WTC11 (cell line): ENCODE measurements at regions not wholly inside any gene's neighbourhood (a gene's known extent, or its start where the extent isn't known, plus 50 kb on each side); places are given as distances from the start of the nearest gene placed in this dataset.
A peak's percentile ranks its signal among the peaks of the same experiment; 100 is the strongest.

Experiments used
- ATAC-seq: fragments of 200-7000 bp; cut with Tn5 transposase; 2 replicates; pipeline ENCODE4 v1.10.0; 2021; ENCODE audit warnings: mild to moderate bottlenecking, moderate library complexity
- CTCF ChIA-PET: fragments of 300-600 bp; sonication (Branson Sonifier 250); formaldehyde crosslinking; loops from one replicate; lab custom pipeline; 2021; ENCODE audit warnings: antibody characterized with exemption; lab: Charles Lee
- POLR2A ChIA-PET: fragments of 350-600 bp; sonication (Branson Sonifier 250); formaldehyde crosslinking; loops from one replicate; lab custom pipeline; 2021; ENCODE audit warnings: antibody characterized with exemption; lab: Charles Lee
- DNase-seq: peaks from one replicate; pipeline ENCODE4 v3.0.0; 2021; ENCODE audit warnings: low spot score
- H3K27ac Mint-ChIP-seq: 2 replicates; pipeline ENCODE4 v1.8.0; 2021; ENCODE audit warnings: mixed read lengths
- H3K27me3 Mint-ChIP-seq: 2 replicates; pipeline ENCODE4 v1.8.0; 2021; ENCODE audit warnings: low read depth, mild to moderate bottlenecking, moderate library complexity, mixed read lengths
- H3K36me3 Mint-ChIP-seq: 2 replicates; pipeline ENCODE4 v1.8.0; 2021; ENCODE audit warnings: mixed read lengths
- H3K4me1 Mint-ChIP-seq: 2 replicates; pipeline ENCODE4 v1.8.0; 2022; ENCODE audit warnings: mixed read lengths
- H3K4me3 Mint-ChIP-seq: 2 replicates; pipeline ENCODE4 v1.8.0; 2021; ENCODE audit warnings: mild to moderate bottlenecking, moderate library complexity, mixed read lengths
- H3K9me3 Mint-ChIP-seq: 2 replicates; pipeline ENCODE4 v1.8.0; 2021; ENCODE audit warnings: mixed read lengths
- CBFB ChIP-seq: sonication (generic); formaldehyde crosslinking; IDR thresholded peaks from 2 replicates; pipeline ENCODE4 v1.8.1; 2022; ENCODE audit warnings: mild to moderate bottlenecking, low read depth, missing genetic modification reagents
- ESRRA ChIP-seq: sonication (generic); formaldehyde crosslinking; IDR thresholded peaks from 2 replicates; pipeline ENCODE4 v1.8.1; 2022; ENCODE audit warnings: mild to moderate bottlenecking, missing genetic modification reagents, borderline replicate concordance
- ETV6 ChIP-seq: sonication (generic); formaldehyde crosslinking; IDR thresholded peaks from 2 replicates; pipeline ENCODE4 v1.8.1; 2022; ENCODE audit warnings: mild to moderate bottlenecking, missing genetic modification reagents
- FOXJ3 ChIP-seq: sonication (generic); formaldehyde crosslinking; IDR thresholded peaks from 2 replicates; pipeline ENCODE4 v1.9.0; 2021; ENCODE audit warnings: missing genetic modification reagents, mild to moderate bottlenecking, borderline replicate concordance
- GTF2I ChIP-seq: fragments of 250-450 bp; sonication (Bioruptor Pico); conservative IDR thresholded peaks from 2 replicates; pipeline ENCODE4 v1.4.0; 2021; ENCODE audit warnings: mild to moderate bottlenecking
- MXD4 ChIP-seq: fragments of 250-450 bp; sonication (Bioruptor Pico); IDR thresholded peaks from 2 replicates; pipeline ENCODE4 v1.8.0; 2021; ENCODE audit warnings: mild to moderate bottlenecking, moderate library complexity, borderline replicate concordance
- SMAD4 ChIP-seq: sonication (generic); formaldehyde crosslinking; IDR thresholded peaks from 2 replicates; pipeline ENCODE4 v1.8.0; 2022; ENCODE audit warnings: mild to moderate bottlenecking, missing genetic modification reagents
- TP53 ChIP-seq: sonication (generic); formaldehyde crosslinking; IDR thresholded peaks from 2 replicates; pipeline ENCODE4 v1.8.1; 2023; ENCODE audit warnings: mild to moderate bottlenecking, missing genetic modification reagents
- TF ChIP-seq, protein P1 (sequence below): sonication (generic); formaldehyde crosslinking; IDR thresholded peaks from 2 replicates; pipeline ENCODE4 v1.8.1; 2023; ENCODE audit warnings: mild to moderate bottlenecking, missing genetic modification reagents
- TF ChIP-seq, protein P2 (sequence below): fragments of 200-600 bp; IDR thresholded peaks from 2 replicates; pipeline ENCODE4 v1.8.0; 2022; ENCODE audit warnings: antibody characterized with exemption
- TF ChIP-seq, protein P3 (sequence below): sonication (generic); formaldehyde crosslinking; IDR thresholded peaks from 2 replicates; pipeline ENCODE4 v1.8.1; 2022; ENCODE audit warnings: low read depth, missing genetic modification reagents, borderline replicate concordance
- TF ChIP-seq, protein P4 (sequence below): sonication (generic); formaldehyde crosslinking; IDR thresholded peaks from 2 replicates; pipeline ENCODE4 v1.8.1; 2023; ENCODE audit warnings: mild to moderate bottlenecking, missing genetic modification reagents
- TF ChIP-seq, protein P5 (sequence below): fragments of 250-450 bp; sonication (Bioruptor Pico); IDR thresholded peaks from 2 replicates; pipeline ENCODE4 v1.9.0; 2021; ENCODE audit warnings: mild to moderate bottlenecking
- TF ChIP-seq, protein P6 (sequence below): sonication (generic); formaldehyde crosslinking; IDR thresholded peaks from 2 replicates; pipeline ENCODE4 v1.8.0; 2022; ENCODE audit warnings: mild to moderate bottlenecking, missing genetic modification reagents
- TF ChIP-seq, protein P7 (sequence below): sonication (generic); formaldehyde crosslinking; IDR thresholded peaks from 2 replicates; pipeline ENCODE4 v1.8.0; 2022; ENCODE audit warnings: mild to moderate bottlenecking, missing genetic modification reagents
- TF ChIP-seq, protein P8 (sequence below): fragments of 250-450 bp; sonication (Bioruptor Pico); IDR thresholded peaks from 2 replicates; pipeline ENCODE4 v1.8.0; 2021; ENCODE audit warnings: mild to moderate bottlenecking
- TF ChIP-seq, protein P9 (sequence below): sonication (generic); formaldehyde crosslinking; IDR thresholded peaks from 2 replicates; pipeline ENCODE4 v1.8.1; 2022; ENCODE audit warnings: mild to moderate bottlenecking, missing genetic modification reagents, moderate library complexity, borderline replicate concordance

DNA sequence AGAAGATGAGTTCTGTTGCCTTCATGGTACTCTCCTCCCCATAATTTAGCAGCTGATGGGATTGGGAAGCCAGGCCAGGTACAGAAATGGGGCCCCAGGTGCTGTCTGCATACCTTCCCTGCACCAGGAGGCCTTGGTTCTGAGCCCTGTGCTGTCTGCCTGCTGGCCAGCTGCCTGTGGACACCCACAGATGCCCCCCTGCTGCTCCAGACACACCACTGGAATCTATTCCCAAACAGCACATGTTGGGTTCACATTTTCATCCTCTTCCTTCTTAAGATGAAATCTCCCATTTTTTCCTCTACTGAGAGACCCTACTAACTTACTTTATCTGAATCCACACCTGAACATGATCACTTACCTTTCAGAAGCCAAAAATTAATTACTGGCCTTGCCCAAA, 152.0 kb upstream of the CCDC68 start (continued):
- TF ChIP-seq ESRRA (CRISPR knock-in tag) (no peak), TP53 (CRISPR knock-in tag) (no peak), CBFB (no peak)
- TF ChIP-seq, protein P1, sequence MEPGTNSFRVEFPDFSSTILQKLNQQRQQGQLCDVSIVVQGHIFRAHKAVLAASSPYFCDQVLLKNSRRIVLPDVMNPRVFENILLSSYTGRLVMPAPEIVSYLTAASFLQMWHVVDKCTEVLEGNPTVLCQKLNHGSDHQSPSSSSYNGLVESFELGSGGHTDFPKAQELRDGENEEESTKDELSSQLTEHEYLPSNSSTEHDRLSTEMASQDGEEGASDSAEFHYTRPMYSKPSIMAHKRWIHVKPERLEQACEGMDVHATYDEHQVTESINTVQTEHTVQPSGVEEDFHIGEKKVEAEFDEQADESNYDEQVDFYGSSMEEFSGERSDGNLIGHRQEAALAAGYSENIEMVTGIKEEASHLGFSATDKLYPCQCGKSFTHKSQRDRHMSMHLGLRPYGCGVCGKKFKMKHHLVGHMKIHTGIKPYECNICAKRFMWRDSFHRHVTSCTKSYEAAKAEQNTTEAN (CRISPR knock-in tag) = no peak
- TF ChIP-seq, protein P2, sequence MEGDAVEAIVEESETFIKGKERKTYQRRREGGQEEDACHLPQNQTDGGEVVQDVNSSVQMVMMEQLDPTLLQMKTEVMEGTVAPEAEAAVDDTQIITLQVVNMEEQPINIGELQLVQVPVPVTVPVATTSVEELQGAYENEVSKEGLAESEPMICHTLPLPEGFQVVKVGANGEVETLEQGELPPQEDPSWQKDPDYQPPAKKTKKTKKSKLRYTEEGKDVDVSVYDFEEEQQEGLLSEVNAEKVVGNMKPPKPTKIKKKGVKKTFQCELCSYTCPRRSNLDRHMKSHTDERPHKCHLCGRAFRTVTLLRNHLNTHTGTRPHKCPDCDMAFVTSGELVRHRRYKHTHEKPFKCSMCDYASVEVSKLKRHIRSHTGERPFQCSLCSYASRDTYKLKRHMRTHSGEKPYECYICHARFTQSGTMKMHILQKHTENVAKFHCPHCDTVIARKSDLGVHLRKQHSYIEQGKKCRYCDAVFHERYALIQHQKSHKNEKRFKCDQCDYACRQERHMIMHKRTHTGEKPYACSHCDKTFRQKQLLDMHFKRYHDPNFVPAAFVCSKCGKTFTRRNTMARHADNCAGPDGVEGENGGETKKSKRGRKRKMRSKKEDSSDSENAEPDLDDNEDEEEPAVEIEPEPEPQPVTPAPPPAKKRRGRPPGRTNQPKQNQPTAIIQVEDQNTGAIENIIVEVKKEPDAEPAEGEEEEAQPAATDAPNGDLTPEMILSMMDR = no peak

DNA sequence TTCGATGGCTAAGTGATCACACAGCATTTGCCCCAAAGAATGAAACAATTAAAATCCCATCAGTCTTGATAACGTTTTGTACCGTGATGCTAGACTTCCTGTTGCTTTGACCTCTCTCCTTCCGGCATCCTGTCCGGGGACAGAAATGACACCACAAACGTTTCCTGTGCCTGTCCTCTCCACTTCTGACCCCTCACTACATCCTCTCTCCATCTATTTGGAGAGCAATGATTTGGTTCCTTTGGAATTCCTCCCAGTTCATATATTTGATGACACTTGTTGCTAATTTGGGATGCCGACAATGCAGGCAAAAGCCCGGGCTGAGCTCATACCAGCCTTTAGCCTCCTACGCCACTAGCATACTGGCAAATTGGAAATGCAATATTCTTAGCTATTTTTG, 151.2 kb upstream of the CCDC68 start:
- no peak for DNase-seq
- CTCF ChIA-PET = no interaction called here
- no peaks in the 10 kb centered on the region for H3K36me3 Mint-ChIP-seq
- TF ChIP-seq GTF2I (no peak), TP53 (CRISPR knock-in tag) (no peak), SMAD4 (CRISPR knock-in tag) (no peak), ETV6 (CRISPR knock-in tag) (no peak)
- TF ChIP-seq, protein P2 = no peak
- TF ChIP-seq, protein P3, sequence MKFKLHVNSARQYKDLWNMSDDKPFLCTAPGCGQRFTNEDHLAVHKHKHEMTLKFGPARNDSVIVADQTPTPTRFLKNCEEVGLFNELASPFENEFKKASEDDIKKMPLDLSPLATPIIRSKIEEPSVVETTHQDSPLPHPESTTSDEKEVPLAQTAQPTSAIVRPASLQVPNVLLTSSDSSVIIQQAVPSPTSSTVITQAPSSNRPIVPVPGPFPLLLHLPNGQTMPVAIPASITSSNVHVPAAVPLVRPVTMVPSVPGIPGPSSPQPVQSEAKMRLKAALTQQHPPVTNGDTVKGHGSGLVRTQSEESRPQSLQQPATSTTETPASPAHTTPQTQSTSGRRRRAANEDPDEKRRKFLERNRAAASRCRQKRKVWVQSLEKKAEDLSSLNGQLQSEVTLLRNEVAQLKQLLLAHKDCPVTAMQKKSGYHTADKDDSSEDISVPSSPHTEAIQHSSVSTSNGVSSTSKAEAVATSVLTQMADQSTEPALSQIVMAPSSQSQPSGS (CRISPR knock-in tag) = no peak
- TF ChIP-seq, protein P4, sequence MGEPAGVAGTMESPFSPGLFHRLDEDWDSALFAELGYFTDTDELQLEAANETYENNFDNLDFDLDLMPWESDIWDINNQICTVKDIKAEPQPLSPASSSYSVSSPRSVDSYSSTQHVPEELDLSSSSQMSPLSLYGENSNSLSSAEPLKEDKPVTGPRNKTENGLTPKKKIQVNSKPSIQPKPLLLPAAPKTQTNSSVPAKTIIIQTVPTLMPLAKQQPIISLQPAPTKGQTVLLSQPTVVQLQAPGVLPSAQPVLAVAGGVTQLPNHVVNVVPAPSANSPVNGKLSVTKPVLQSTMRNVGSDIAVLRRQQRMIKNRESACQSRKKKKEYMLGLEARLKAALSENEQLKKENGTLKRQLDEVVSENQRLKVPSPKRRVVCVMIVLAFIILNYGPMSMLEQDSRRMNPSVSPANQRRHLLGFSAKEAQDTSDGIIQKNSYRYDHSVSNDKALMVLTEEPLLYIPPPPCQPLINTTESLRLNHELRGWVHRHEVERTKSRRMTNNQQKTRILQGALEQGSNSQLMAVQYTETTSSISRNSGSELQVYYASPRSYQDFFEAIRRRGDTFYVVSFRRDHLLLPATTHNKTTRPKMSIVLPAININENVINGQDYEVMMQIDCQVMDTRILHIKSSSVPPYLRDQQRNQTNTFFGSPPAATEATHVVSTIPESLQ (CRISPR knock-in tag) = no peak
- TF ChIP-seq, protein P5, sequence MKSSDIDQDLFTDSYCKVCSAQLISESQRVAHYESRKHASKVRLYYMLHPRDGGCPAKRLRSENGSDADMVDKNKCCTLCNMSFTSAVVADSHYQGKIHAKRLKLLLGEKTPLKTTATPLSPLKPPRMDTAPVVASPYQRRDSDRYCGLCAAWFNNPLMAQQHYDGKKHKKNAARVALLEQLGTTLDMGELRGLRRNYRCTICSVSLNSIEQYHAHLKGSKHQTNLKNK (CRISPR knock-in tag) = no peak
- TF ChIP-seq, protein P6, sequence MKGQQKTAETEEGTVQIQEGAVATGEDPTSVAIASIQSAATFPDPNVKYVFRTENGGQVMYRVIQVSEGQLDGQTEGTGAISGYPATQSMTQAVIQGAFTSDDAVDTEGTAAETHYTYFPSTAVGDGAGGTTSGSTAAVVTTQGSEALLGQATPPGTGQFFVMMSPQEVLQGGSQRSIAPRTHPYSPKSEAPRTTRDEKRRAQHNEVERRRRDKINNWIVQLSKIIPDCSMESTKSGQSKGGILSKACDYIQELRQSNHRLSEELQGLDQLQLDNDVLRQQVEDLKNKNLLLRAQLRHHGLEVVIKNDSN (CRISPR knock-in tag) = no peak
- H3K27me3 Mint-ChIP-seq = peaks cover 12% of the 10 kb centered on the region; the same call in 1 of the 2 replicates
- H3K4me1 Mint-ChIP-seq = peaks cover 17% of the 10 kb centered on the region
- H3K9me3 Mint-ChIP-seq = peaks cover 6% of the 10 kb centered on the region
- no peak overlapping the region for H3K4me3 Mint-ChIP-seq
- H3K27ac Mint-ChIP-seq = no peak overlapping the region
- POLR2A ChIA-PET = no interaction called here
- no peak for ATAC-seq

DNA sequence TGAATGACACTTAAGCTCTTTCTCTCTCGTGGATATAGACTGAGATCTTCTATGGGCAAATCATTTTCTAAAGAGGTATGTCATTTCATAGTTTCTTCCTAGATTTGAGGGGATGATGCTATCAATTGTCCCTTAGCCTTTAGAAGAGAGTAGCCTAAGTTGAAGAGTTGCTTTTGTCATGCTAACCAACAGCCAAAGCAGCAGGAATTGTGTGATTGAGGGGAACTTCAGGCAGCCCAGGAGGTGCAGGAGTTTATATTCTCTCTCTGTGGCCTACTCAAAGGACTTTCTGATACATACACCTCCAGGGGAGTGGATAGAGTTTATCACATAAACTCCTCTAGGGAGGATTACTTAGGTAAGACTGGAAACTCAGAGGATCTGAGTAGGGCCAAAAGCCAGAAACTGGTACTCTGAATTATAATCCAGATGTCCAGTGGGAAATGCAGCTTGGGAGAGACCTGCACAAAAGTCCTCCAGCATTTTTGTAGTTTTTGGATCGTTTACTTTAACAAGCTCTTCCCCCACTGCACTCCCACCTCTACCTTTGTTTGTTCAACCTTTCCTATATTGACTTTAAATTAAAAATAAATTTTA, 150.7 kb upstream of the CCDC68 start:
- H3K9me3 Mint-ChIP-seq = peaks cover 6% of the 10 kb centered on the region
- H3K4me3 Mint-ChIP-seq = no peak overlapping the region
- H3K4me1 Mint-ChIP-seq = peaks cover 17% of the 10 kb centered on the region
- DNase-seq (no peak), ATAC-seq (peak; percentile 79)
- H3K36me3 Mint-ChIP-seq = no peaks in the 10 kb centered on the region
- ChIA-PET CTCF (no interaction called here), POLR2A (no interaction called here)
- peaks cover 12% of the 10 kb centered on the region; the same call in 1 of the 2 replicates for H3K27me3 Mint-ChIP-seq
- H3K27ac Mint-ChIP-seq = no peak overlapping the region
- TF ChIP-seq FOXJ3 (CRISPR knock-in tag) (no peak), GTF2I (no peak), MXD4 (CRISPR knock-in tag) (no peak)
- TF ChIP-seq, protein P7, sequence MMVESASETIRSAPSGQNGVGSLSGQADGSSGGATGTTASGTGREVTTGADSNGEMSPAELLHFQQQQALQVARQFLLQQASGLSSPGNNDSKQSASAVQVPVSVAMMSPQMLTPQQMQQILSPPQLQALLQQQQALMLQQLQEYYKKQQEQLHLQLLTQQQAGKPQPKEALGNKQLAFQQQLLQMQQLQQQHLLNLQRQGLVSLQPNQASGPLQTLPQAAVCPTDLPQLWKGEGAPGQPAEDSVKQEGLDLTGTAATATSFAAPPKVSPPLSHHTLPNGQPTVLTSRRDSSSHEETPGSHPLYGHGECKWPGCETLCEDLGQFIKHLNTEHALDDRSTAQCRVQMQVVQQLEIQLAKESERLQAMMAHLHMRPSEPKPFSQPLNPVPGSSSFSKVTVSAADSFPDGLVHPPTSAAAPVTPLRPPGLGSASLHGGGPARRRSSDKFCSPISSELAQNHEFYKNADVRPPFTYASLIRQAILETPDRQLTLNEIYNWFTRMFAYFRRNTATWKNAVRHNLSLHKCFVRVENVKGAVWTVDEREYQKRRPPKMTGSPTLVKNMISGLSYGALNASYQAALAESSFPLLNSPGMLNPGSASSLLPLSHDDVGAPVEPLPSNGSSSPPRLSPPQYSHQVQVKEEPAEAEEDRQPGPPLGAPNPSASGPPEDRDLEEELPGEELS (CRISPR knock-in tag) = no peak
- TF ChIP-seq, protein P8, sequence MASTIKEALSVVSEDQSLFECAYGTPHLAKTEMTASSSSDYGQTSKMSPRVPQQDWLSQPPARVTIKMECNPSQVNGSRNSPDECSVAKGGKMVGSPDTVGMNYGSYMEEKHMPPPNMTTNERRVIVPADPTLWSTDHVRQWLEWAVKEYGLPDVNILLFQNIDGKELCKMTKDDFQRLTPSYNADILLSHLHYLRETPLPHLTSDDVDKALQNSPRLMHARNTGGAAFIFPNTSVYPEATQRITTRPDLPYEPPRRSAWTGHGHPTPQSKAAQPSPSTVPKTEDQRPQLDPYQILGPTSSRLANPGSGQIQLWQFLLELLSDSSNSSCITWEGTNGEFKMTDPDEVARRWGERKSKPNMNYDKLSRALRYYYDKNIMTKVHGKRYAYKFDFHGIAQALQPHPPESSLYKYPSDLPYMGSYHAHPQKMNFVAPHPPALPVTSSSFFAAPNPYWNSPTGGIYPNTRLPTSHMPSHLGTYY (CRISPR knock-in tag) = no peak
- TF ChIP-seq, protein P9, sequence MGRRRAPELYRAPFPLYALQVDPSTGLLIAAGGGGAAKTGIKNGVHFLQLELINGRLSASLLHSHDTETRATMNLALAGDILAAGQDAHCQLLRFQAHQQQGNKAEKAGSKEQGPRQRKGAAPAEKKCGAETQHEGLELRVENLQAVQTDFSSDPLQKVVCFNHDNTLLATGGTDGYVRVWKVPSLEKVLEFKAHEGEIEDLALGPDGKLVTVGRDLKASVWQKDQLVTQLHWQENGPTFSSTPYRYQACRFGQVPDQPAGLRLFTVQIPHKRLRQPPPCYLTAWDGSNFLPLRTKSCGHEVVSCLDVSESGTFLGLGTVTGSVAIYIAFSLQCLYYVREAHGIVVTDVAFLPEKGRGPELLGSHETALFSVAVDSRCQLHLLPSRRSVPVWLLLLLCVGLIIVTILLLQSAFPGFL (CRISPR knock-in tag) = no peak
